Amniotic epithelial cell (primary cell): ENCODE measurements at regions not wholly inside any gene's neighbourhood (a gene's known extent, or its start where the extent isn't known, plus 50 kb on each side); places are given as distances from the start of the nearest gene placed in this dataset.
"Not testable (repeated sequence)": the region's sequence is repeated elsewhere in the genome, so short reads cannot be mapped to it uniquely, and the experiment has no call there.

Source experiments
- DNase-seq: peaks from one replicate; pipeline ENCODE4 v3.0.0-alpha.2; 2010; ENCODE audit warnings: low read depth

DNA sequence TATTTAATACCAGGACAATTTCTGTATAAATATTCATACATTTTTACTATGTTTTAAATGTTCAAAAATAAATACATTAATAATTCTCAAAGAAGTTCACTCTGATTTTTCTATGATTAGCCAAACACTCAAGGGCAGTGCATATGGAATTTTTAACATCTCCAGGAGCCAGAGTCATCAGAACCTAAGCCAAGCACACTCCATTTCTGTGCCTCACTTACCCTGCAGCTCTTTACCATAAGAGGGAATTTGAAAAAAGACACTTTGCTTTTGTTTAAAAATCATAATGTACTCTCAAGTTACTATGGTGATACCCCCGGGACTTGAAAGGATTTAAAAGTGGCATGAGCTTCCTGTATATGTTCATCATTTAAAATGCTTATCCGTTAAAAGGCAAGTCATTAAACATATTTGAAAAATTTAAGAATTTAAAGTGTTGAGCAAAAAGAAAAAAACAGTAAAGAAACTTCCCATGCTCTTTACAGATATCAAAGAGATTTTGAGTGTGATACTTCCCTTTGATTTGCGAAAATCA lies 747.4 kb upstream of the NECTIN3 start:
- DNase-seq, result no peak

DNA sequence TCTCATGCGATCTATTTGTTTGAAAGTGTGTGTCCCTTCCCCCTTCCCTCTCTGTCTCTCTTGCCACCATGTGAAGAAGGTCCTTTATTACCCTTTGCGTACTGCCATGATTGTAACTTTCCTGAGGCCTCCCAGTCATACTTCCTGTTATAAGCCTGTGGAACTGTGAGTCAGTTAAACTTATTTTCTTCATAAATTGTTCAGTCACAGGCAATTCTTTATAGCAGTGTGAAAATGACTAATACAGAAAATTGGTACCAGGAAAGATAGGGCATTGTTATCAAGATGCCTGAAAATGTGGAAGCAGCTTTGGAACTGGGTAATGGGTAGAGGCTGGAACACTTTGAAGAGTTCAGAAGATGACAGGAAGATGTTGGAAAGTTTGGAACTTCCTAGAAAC lies 743.7 kb upstream of the NECTIN3 start:
- DNase-seq, result peak; percentile 18

GRCh38 chr3:110331562-110331961 lies 740.1 kb upstream of the NECTIN3 start:
- DNase-seq, result not testable (repeated sequence)

DNA sequence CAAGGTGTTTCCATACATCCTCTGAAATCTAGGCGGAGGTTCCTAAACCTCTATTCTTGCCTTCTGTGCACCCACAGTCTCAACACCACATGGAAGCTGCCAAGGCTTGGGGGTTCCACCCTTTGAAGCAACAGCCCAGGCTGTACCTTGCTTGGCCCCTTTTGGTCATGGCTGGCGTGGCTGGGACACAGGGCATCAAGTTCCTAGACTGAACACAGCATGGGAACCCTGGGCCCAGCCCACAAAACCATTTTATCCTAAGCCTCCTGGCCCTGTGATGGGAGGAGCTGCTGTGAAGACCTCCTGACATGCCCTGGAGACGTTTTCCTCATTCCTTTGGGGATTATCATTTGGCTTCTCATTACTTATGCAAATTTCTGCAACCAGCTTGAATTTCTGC lies 739.0 kb upstream of the NECTIN3 start:
- no peak for DNase-seq

- peak; percentile 42 for DNase-seq
These were observed 730.6 kb upstream of the NECTIN3 start for GRCh38 chr3:110341047-110341446.

DNA sequence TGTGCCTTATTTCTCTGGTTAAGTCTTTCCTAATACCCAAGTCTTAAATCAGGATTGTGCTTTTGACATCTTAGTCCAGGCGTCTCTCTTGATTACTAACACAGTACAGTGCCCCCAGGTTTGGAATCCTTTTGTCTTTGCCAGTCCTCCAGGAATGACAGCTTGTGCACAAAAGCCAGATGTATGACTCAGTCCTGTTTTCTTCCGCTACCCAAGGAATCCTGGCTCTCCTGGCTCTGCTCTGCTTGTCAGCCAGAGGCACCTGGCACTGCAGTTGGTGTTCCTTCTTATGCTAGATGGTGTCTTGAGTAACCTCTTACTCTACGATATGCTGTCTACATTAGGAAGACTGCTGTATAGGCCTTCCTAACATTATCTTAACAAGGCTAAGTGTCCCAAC lies 728.2 kb upstream of the NECTIN3 start:
- DNase-seq, result peak; percentile 94

DNA sequence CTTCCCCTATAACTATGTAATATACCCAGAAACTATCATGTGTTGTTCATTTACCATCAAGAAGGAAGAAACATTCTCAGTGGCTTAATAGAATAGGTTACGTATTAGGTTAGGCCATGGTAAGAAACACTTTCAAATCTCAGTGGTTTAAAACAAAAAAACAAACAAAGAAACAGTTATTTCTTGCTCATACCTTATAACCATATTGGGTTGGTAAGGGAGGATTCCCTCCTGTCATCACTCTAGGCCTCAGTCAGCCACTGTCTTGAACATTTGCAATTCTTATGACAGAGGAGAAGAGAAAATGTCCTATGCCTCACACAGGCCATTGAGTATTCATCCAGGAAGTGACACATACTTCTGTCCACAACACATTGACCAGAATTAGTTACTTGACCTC lies 727.7 kb upstream of the NECTIN3 start:
- DNase-seq, result no peak

GRCh38 chr3:110344487-110344886 lies 727.1 kb upstream of the NECTIN3 start:
- no peak for DNase-seq

GRCh38 chr3:110344897-110345767 lies 726.5 kb upstream of the NECTIN3 start:
- peak; percentile 89 for DNase-seq

- DNase-seq, result no peak
These were observed 722.3 kb upstream of the NECTIN3 start for GRCh38 chr3:110349295-110349694.

- no peak for DNase-seq
These were observed 718.6 kb upstream of the NECTIN3 start for GRCh38 chr3:110352841-110353604.

- DNase-seq, result peak; percentile 34
These were observed 708.9 kb upstream of the NECTIN3 start for GRCh38 chr3:110362751-110363150.

DNA sequence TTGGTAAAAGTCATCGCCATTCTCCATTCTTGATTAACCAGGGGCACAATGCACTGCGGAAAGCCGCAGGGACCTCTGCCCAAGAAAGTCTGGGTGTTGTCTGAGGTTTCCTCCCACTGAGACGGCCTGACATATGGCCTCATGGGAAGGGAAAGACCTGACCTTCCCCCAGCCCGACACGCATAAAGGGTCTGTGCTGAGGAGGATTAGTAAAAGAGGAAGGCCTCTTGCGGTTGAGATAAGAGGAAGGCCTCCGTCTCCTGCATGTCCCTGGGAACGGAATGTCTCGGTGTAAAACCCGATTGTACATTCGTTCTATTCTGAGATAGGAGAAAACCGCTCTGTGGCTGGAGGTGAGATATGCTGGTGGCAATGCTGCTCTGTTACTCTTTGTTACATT lies 704.3 kb upstream of the NECTIN3 start:
- DNase-seq, result peak; percentile 51

DNA sequence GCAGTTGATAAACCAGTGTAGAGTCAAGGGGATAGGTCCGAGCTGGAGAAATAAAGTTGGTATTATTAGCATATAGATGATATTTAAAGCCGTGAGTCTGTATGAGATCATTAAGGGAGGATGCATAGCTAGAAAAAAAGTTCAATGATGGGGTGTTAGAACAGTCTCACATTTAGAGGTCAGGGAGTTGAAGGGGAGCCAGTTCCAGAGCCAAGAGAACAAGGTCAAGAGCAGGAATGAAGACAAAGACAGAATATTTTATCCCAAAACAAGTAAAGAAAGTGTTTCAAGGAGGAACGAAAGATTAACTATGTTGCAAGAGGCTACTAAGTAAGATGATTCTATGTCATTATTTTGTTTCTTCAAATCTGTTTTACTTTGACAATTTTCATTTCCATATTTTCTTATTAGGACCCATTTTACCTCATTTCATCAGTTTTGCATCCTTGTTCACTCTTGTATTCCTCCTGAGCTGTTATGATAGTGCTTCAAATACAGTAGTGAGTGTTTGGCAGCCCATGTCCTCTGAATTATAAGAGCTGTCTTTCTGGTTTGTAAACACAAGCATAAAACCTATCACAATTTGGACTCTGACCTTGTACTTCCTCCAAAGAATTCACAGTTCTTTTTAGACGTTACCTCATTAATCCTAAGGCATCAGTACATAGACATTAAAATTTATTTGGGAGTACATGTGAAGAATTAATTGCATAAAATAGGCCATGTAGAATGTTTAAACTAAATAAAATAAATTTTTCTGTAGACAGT lies 695.7 kb upstream of the NECTIN3 start:
- no peak for DNase-seq

- peak; percentile 49 for DNase-seq
These were observed 693.1 kb upstream of the NECTIN3 start for GRCh38 chr3:110378481-110378880.

- no peak for DNase-seq
These were observed 689.6 kb upstream of the NECTIN3 start for GRCh38 chr3:110381992-110382391.

DNA sequence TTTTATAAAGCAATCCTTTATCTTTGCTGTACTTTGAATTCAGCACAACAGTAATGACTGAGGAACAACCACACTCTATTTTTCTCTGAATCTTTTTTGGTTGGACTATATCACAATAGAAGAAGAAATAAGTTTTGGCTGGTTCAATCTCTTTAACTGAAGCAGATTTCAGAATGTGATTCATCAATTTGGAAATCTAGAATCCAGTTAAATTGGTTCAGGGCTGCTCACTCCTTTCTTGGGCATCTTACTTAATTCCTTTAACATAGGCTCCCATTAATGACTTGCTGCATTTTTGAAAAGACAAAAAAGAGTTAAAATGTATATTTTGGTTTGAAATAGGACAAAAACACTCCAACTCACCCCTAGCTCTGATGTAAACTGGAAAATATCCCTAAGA lies 688.3 kb upstream of the NECTIN3 start:
- no peak for DNase-seq

DNA sequence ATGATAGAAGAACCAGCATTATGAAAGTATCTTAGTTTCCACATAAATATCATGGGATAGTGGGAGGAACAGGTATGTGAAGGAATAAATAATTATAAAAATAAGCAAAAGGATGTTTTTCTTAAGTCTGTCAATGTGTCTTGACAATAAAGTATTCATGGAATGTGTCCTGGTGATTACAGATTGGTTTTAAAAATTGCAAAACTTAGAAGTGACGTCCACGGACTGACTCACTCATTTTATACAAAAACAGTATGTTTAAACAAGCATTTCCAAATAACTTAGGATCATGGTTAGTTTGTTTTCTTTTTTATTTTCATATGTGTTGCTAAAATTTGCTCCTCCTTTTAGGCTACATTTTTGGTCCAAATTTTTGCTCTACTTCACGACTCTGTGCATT lies 687.0 kb upstream of the NECTIN3 start:
- peak; percentile 81 for DNase-seq

- no peak for DNase-seq
These were observed 682.6 kb upstream of the NECTIN3 start for GRCh38 chr3:110389005-110389404.

- no peak for DNase-seq
These were observed 681.2 kb upstream of the NECTIN3 start for GRCh38 chr3:110390372-110390771.

GRCh38 chr3:110391042-110391441 lies 680.6 kb upstream of the NECTIN3 start:
- DNase-seq, result no peak
